SK-N-SH (cell line): ENCODE measurements at regions not wholly inside any gene's neighbourhood (a gene's known extent, or its start where the extent isn't known, plus 50 kb on each side); places are given as distances from the start of the nearest gene placed in this dataset.

ENCODE experiments used
- CTCF ChIA-PET: fragments of 300-600, 350-600 bp; formaldehyde crosslinking; extraction: SDS; loops from one replicate; lab custom pipeline; 2021; lab: Yijun Ruan, JAX
- POLR2A ChIA-PET: fragments of 350-600 bp; sonication (Branson Sonifier 250); formaldehyde crosslinking; extraction: SDS; loops from one replicate; lab custom pipeline; 2020; ENCODE audit warnings: antibody characterized with exemption, inconsistent platforms; lab: Yijun Ruan, JAX
- DNase-seq: peaks from one replicate; pipeline ENCODE4 v3.0.0; 2012
- H2AFZ ChIP-seq: fragments of 200-600 bp; sonication (generic); 2 replicates; pipeline ENCODE4 v1.8.1; 2016; ENCODE audit warnings: antibody characterized with exemption, mild to moderate bottlenecking, low read depth
- H3F3A ChIP-seq: fragments of 200-600 bp; sonication (generic); replicated peaks from 2 replicates; pipeline ENCODE3; 2016; ENCODE audit warnings: antibody characterized with exemption, mild to moderate bottlenecking; ENCODE audit not compliant: insufficient read depth
- H3K27ac ChIP-seq, 2 experiments: fragments of 200-500 bp in 1 of 2; fragments of 200-600 bp in 1 of 2; sonication (Bioruptor generic) in 1 of 2; sonication (generic), shearing (Covaris generic) in 1 of 2; 2 replicates each; pipeline versions ENCODE4 v1.5.1 to v1.6.1; 2014 to 2016; ENCODE audit warnings: low read depth in 2 of 2, inconsistent platforms in 1 of 2, low read length in 1 of 2, mild to moderate bottlenecking in 1 of 2, mixed read lengths in 1 of 2
- H3K27me3 ChIP-seq: fragments of 200-600 bp; sonication (generic), shearing (Covaris generic); 2 replicates; pipeline ENCODE4 v1.6.1; 2016; ENCODE audit warnings: mixed run types; ENCODE audit not compliant: insufficient read depth
- H3K36me3 ChIP-seq, 2 experiments: fragments of 200-500 bp in 1 of 2; fragments of 200-600 bp in 1 of 2; sonication (Bioruptor generic) in 1 of 2; sonication (generic) in 1 of 2; replicated peaks in 1 of 2; 2 replicates each; pipeline versions ENCODE3 to v1.5.1; 2014 to 2016; ENCODE audit warnings: low read length in 1 of 2, mild to moderate bottlenecking in 1 of 2; ENCODE audit not compliant: insufficient read depth in 2 of 2, control insufficient read depth in 1 of 2
- H3K4me1 ChIP-seq, 2 experiments: fragments of 200-500 bp in 1 of 2; fragments of 200-600 bp in 1 of 2; sonication (Bioruptor generic) in 1 of 2; sonication (generic), shearing (Covaris generic) in 1 of 2; 2 replicates each; pipeline versions ENCODE4 v1.5.1 to v1.6.1; 2014 to 2016; ENCODE audit warnings: low read depth in 1 of 2, low read length in 1 of 2, mixed run types in 1 of 2; ENCODE audit not compliant: insufficient read depth in 2 of 2, control insufficient read depth in 1 of 2
- H3K4me2 ChIP-seq: fragments of 200-600 bp; sonication (generic), shearing (Covaris generic); 2 replicates; pipeline ENCODE4 v1.6.1; 2017; ENCODE audit warnings: mixed run types
- H3K4me3 ChIP-seq, 2 experiments: fragments of 200-500 bp in 1 of 2; fragments of 200-600 bp in 1 of 2; sonication (Bioruptor generic) in 1 of 2; sonication (generic), shearing (Covaris generic) in 1 of 2; 2 replicates each; pipeline versions ENCODE4 v1.5.1 to v1.8.1; 2014 to 2016; ENCODE audit warnings: low read depth in 2 of 2, inconsistent platforms in 1 of 2, low read length in 1 of 2, mild to moderate bottlenecking in 1 of 2, mixed read lengths in 1 of 2, moderate library complexity in 1 of 2
- H3K79me2 ChIP-seq: fragments of 200-600 bp; sonication (generic); 2 replicates; pipeline ENCODE4 v1.8.1; 2017; ENCODE audit warnings: mild to moderate bottlenecking; ENCODE audit not compliant: insufficient read depth
- H3K9ac ChIP-seq: fragments of 200-600 bp; sonication (generic); 2 replicates; pipeline ENCODE4 v1.6.1; 2017; ENCODE audit warnings: mixed run types
- H3K9me2 ChIP-seq: fragments of 200-600 bp; sonication (generic); 2 replicates; pipeline ENCODE4 v1.6.1; 2017; ENCODE audit warnings: mixed run types
- H3K9me3 ChIP-seq: fragments of 200-600 bp; sonication (generic); 2 replicates; pipeline ENCODE4 v1.6.1; 2017; ENCODE audit warnings: mixed run types, mild to moderate bottlenecking, moderate library complexity
- H4K20me1 ChIP-seq: fragments of 200-600 bp; sonication (generic); 2 replicates; pipeline ENCODE4 v1.6.1; 2017; ENCODE audit warnings: mild to moderate bottlenecking, mixed run types; ENCODE audit not compliant: insufficient read depth
- CHD2 ChIP-seq: fragments of 150-350 bp; IDR thresholded peaks from 2 replicates; pipeline ENCODE4 v1.6.1; 2018; ENCODE audit warnings: low read length; ENCODE audit not compliant: partially characterized antibody
- FOSL2 ChIP-seq: IDR thresholded peaks from 2 replicates; pipeline ENCODE4 v1.4.0; 2012; ENCODE audit warnings: low read depth, mild to moderate bottlenecking, moderate library complexity, borderline replicate concordance
- GATA2 ChIP-seq: sonication (generic); formaldehyde crosslinking; IDR thresholded peaks from 2 replicates; pipeline ENCODE4 v1.5.0; 2020; ENCODE audit warnings: mild to moderate bottlenecking, missing genetic modification reagents
- JUND ChIP-seq: IDR thresholded peaks from 2 replicates; pipeline ENCODE4 v1.4.0; 2012
- MXI1 ChIP-seq: IDR thresholded peaks from 2 replicates; pipeline ENCODE4 v1.6.1; 2012; ENCODE audit warnings: mild to moderate bottlenecking, low read depth, low read length, improper control_type of control experiment
- NRF1 ChIP-seq: IDR thresholded peaks from 2 replicates; pipeline ENCODE4 v1.6.1; 2012; ENCODE audit warnings: low read depth, mild to moderate bottlenecking, low read length
- RCOR1 ChIP-seq: fragments of 150-350 bp; IDR thresholded peaks from 2 replicates; pipeline ENCODE4 v1.6.1; 2017; ENCODE audit warnings: antibody characterized with exemption, low read length
- RFX5 ChIP-seq: IDR thresholded peaks from 2 replicates; pipeline ENCODE4 v1.6.1; 2012; ENCODE audit warnings: mild to moderate bottlenecking, improper control_type of control experiment, low read length
- SMC3 ChIP-seq: IDR thresholded peaks from 2 replicates; pipeline ENCODE4 v1.6.1; 2012; ENCODE audit warnings: low read depth, low read length, improper control_type of control experiment
- TAF1 ChIP-seq: IDR thresholded peaks from 2 replicates; pipeline ENCODE4 v1.6.1; 2012; ENCODE audit warnings: low read depth, mild to moderate bottlenecking, low read length, moderate library complexity, borderline replicate concordance
- TCF12 ChIP-seq: IDR thresholded peaks from 2 replicates; pipeline ENCODE4 v1.4.0; 2012
- TEAD4 ChIP-seq: IDR thresholded peaks from 2 replicates; pipeline ENCODE4 v1.4.0; 2012; ENCODE audit warnings: mild to moderate bottlenecking, borderline replicate concordance; ENCODE audit not compliant: insufficient read depth
- YY1 ChIP-seq: IDR thresholded peaks from 2 replicates; pipeline ENCODE4 v1.4.0; 2012; ENCODE audit warnings: low read depth, mild to moderate bottlenecking
- ZBTB33 ChIP-seq: IDR thresholded peaks from 2 replicates; pipeline ENCODE4 v1.4.0; 2012; ENCODE audit warnings: low read depth, borderline replicate concordance
- WGBS: methylation state at CpG from one replicate; pipeline ENCODE4 v1.1.6; 2017; ENCODE audit warnings: low lambda C conversion rate; 5-methylcytosine and 5-hydroxymethylcytosine counted together
- TF ChIP-seq, protein P1 (sequence below): fragments of 150-350 bp; IDR thresholded peaks from 2 replicates; pipeline ENCODE4 v1.6.1; 2016; ENCODE audit warnings: mild to moderate bottlenecking, low read depth, low read length
- TF ChIP-seq, protein P2 (sequence below): IDR thresholded peaks from 2 replicates; pipeline ENCODE4 v1.6.1; 2012; ENCODE audit warnings: mild to moderate bottlenecking, low read depth, low read length, moderate library complexity
- TF ChIP-seq, protein P3 (sequence below): fragments of 150-350 bp; IDR thresholded peaks from 2 replicates; pipeline ENCODE4 v1.6.1; 2017; ENCODE audit warnings: antibody characterized with exemption, low read length, low read depth, borderline replicate concordance
- TF ChIP-seq, protein P4 (sequence below): IDR thresholded peaks from 2 replicates; pipeline ENCODE4; 2012

DNA sequence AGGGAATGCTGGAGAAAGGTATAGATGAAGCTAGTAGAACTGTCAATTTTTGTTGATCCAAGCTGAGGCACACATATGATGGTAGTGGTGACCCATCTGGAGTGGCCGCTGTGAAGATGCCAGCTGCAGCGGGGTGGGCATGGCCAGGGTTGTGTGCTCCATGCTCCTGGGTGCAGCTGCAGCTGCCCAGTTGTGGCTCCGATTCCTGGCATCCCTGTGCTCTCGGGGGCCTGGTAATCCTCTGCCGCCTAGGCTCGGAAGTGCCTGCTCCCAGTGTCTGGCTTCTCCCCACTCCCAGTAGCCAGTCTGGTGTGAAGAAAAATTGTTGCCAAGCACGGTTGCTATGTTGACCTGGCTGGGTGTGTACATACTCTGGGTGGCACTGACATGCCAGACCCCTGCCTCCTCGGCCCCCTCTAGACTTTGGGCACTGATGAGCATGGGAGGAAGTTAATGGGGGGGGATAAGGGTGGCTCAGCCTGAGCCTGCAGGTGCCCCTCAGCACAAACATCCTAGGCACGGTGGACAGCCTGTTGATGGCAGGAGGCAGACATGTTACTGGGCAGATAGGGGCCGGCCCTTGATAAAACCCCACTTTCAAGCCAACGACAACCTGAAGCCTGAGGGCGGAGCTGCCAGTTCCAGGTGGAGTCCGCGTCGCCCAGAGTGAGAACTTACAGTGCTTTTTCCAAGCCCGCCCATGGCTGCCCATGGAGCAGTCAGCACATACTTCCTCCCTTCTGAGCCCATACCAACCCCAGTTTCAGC, 1400.7 kb downstream of the PCDH9 start:
- TF ChIP-seq TEAD4 (no peak), MXI1 (no peak), NRF1 (no peak), TCF12 (no peak), TAF1 (no peak), RCOR1 (no peak), ZBTB33 (no peak), GATA2 (CRISPR knock-in tag) (no peak), JUND (no peak), RFX5 (no peak), CHD2 (no peak), YY1 (no peak), SMC3 (no peak), FOSL2 (no peak)
- TF ChIP-seq, protein P1, sequence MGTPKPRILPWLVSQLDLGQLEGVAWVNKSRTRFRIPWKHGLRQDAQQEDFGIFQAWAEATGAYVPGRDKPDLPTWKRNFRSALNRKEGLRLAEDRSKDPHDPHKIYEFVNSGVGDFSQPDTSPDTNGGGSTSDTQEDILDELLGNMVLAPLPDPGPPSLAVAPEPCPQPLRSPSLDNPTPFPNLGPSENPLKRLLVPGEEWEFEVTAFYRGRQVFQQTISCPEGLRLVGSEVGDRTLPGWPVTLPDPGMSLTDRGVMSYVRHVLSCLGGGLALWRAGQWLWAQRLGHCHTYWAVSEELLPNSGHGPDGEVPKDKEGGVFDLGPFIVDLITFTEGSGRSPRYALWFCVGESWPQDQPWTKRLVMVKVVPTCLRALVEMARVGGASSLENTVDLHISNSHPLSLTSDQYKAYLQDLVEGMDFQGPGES, result no peak
- TF ChIP-seq, protein P2, sequence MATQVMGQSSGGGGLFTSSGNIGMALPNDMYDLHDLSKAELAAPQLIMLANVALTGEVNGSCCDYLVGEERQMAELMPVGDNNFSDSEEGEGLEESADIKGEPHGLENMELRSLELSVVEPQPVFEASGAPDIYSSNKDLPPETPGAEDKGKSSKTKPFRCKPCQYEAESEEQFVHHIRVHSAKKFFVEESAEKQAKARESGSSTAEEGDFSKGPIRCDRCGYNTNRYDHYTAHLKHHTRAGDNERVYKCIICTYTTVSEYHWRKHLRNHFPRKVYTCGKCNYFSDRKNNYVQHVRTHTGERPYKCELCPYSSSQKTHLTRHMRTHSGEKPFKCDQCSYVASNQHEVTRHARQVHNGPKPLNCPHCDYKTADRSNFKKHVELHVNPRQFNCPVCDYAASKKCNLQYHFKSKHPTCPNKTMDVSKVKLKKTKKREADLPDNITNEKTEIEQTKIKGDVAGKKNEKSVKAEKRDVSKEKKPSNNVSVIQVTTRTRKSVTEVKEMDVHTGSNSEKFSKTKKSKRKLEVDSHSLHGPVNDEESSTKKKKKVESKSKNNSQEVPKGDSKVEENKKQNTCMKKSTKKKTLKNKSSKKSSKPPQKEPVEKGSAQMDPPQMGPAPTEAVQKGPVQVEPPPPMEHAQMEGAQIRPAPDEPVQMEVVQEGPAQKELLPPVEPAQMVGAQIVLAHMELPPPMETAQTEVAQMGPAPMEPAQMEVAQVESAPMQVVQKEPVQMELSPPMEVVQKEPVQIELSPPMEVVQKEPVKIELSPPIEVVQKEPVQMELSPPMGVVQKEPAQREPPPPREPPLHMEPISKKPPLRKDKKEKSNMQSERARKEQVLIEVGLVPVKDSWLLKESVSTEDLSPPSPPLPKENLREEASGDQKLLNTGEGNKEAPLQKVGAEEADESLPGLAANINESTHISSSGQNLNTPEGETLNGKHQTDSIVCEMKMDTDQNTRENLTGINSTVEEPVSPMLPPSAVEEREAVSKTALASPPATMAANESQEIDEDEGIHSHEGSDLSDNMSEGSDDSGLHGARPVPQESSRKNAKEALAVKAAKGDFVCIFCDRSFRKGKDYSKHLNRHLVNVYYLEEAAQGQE, result no peak
- TF ChIP-seq, protein P3, sequence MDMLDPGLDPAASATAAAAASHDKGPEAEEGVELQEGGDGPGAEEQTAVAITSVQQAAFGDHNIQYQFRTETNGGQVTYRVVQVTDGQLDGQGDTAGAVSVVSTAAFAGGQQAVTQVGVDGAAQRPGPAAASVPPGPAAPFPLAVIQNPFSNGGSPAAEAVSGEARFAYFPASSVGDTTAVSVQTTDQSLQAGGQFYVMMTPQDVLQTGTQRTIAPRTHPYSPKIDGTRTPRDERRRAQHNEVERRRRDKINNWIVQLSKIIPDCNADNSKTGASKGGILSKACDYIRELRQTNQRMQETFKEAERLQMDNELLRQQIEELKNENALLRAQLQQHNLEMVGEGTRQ, result no peak
- TF ChIP-seq, protein P4, sequence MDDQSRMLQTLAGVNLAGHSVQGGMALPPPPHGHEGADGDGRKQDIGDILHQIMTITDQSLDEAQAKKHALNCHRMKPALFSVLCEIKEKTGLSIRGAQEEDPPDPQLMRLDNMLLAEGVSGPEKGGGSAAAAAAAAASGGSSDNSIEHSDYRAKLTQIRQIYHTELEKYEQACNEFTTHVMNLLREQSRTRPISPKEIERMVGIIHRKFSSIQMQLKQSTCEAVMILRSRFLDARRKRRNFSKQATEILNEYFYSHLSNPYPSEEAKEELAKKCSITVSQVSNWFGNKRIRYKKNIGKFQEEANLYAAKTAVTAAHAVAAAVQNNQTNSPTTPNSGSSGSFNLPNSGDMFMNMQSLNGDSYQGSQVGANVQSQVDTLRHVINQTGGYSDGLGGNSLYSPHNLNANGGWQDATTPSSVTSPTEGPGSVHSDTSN, result no peak
- no peaks in the 10 kb centered on the region for H3F3A ChIP-seq
- H3K4me1 ChIP-seq, result no peaks in the 10 kb centered on the region; a peak in 1 of 4 replicates
- H3K27ac ChIP-seq, result no peak overlapping the region
- 98% methylated on average over 9 of the region's 16 CpGs for WGBS
- POLR2A ChIA-PET, result no interaction called here
- H3K4me2 ChIP-seq, result no peak overlapping the region
- DNase-seq, result no peak
- H2AFZ ChIP-seq, result no peak overlapping the region
- no peak overlapping the region for H3K4me3 ChIP-seq
- no peaks in the 10 kb centered on the region for H4K20me1 ChIP-seq
- H3K36me3 ChIP-seq, result no peaks in the 10 kb centered on the region
- no peaks in the 10 kb centered on the region for H3K9me3 ChIP-seq
- CTCF ChIA-PET, result no interaction called here
- H3K79me2 ChIP-seq, result no peaks in the 10 kb centered on the region
- no peaks in the 10 kb centered on the region for H3K9me2 ChIP-seq
- no peak overlapping the region for H3K9ac ChIP-seq
- H3K27me3 ChIP-seq, result no peaks in the 10 kb centered on the region
